ENCODE measurements at regions not wholly inside any gene's neighbourhood (a gene's known extent, or its start where the extent isn't known, plus 50 kb on each side); places are given as distances from the start of the nearest gene placed in this dataset.

- no peak for ATAC-seq
- H3K4me3 ChIP-seq: no peak overlapping the region
- TF ChIP-seq CTCF (IDR thresholded peaks at IDR 0.05): no peak
- no peaks in the 10 kb centered on the region for H3K9me3 ChIP-seq
- H3K27ac ChIP-seq: no peak overlapping the region
- H3K4me1 ChIP-seq: no peaks in the 10 kb centered on the region
- DNase-seq: no peak
- H3K27me3 ChIP-seq: no peaks in the 10 kb centered on the region
- intact Hi-C loops (cut with DNase I): no loop called here
- H3K36me3 ChIP-seq: no peaks in the 10 kb centered on the region
These were observed 74.4 kb upstream of the PDZD8 start for GRCh38 chr10:117449636-117450035.

GRCh38 chr10:117448802-117449201 lies 73.6 kb upstream of the PDZD8 start:
- H3K27ac ChIP-seq: no peak overlapping the region
- no peaks in the 10 kb centered on the region for H3K4me1 ChIP-seq
- intact Hi-C loops (cut with DNase I): no loop called here
- TF ChIP-seq CTCF (IDR thresholded peaks at IDR 0.05): no peak
- no peaks in the 10 kb centered on the region for H3K27me3 ChIP-seq
- no peaks in the 10 kb centered on the region for H3K9me3 ChIP-seq
- H3K4me3 ChIP-seq: no peak overlapping the region
- ATAC-seq (no peak), DNase-seq (no peak)
- H3K36me3 ChIP-seq: no peaks in the 10 kb centered on the region

- DNase-seq (no peak), ATAC-seq (no peak)
- no peaks in the 10 kb centered on the region for H3K4me1 ChIP-seq
- no peaks in the 10 kb centered on the region for H3K9me3 ChIP-seq
- H3K36me3 ChIP-seq: no peaks in the 10 kb centered on the region
- no peaks in the 10 kb centered on the region for H3K27me3 ChIP-seq
- H3K4me3 ChIP-seq: no peak overlapping the region
- intact Hi-C loops (cut with DNase I): no loop called here
- no peak overlapping the region for H3K27ac ChIP-seq
- TF ChIP-seq CTCF (IDR thresholded peaks at IDR 0.05): no peak
These were observed 70.8 kb upstream of the PDZD8 start for GRCh38 chr10:117445992-117446391.

- Histone ChIP-seq H3K4me1 (no peaks in the 10 kb centered on the region), H3K9me3 (no peaks in the 10 kb centered on the region), H3K27me3 (no peaks in the 10 kb centered on the region), H3K27ac (no peak overlapping the region), H3K4me3 (no peak overlapping the region), H3K36me3 (no peaks in the 10 kb centered on the region)
- DNase-seq (no peak), ATAC-seq (no peak)
- no peak for TF ChIP-seq CTCF (IDR thresholded peaks at IDR 0.05)
- intact Hi-C loops (cut with DNase I): no loop called here
These were observed 69.3 kb upstream of the PDZD8 start for GRCh38 chr10:117444497-117445040.

GRCh38 chr10:117443686-117444041 lies 68.4 kb upstream of the PDZD8 start:
- no peak for ATAC-seq
- Histone ChIP-seq H3K9me3 (no peaks in the 10 kb centered on the region), H3K36me3 (no peaks in the 10 kb centered on the region), H3K4me1 (no peaks in the 10 kb centered on the region), H3K27me3 (no peaks in the 10 kb centered on the region), H3K27ac (no peak overlapping the region), H3K4me3 (no peak overlapping the region)
- no peak for TF ChIP-seq CTCF (IDR thresholded peaks at IDR 0.05)
- DNase-seq: no peak
- intact Hi-C loops (cut with DNase I): no loop called here
